ENCODE measurements at regions not wholly inside any gene's neighbourhood (a gene's known extent, or its start where the extent isn't known, plus 50 kb on each side); places are given as distances from the start of the nearest gene placed in this dataset.
"Not testable (repeated sequence)": the region's sequence is repeated elsewhere in the genome, so short reads cannot be mapped to it uniquely, and the experiment has no call there.

DNA sequence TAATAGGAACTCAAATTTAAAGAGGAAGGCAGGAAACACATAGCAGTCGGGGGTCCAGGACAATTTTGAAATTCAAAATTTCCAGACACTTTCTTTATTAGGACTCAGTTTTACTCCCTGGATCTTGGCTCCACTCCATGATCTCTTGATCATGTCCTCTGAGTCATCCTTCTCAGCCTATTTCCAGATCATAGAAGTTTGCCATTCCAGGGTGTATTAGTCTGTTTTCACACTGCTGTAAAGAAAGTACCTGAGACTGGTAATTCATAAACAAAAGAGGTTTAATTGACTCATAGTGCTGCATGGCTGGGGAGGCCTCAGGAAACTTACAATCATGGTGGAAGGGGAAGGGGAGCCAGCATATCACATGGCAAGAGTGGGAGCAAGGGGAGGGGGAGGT lies 564.7 kb upstream of the ACTRT1 start:
- no peak for DNase-seq (ENCODE audit: low read depth)

DNA sequence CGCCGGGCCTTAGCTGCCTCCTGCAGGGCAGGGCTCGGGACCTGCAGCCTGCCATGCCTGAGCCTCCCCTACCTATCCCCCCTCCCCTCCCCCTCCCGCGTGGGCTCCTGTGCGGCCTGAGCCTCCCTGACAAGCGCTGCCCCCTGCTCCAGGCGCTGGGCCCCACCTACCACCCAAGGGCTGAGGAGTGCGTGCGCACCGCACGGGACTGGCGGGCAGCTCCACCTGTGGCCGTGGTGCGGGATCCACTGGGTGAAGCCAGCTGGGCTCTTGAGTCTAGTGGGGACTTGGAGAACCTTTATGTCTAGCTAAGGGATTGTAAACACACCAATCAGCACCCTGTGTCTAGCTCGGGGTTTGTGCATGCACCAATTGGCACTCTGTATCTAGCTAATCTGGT lies 554.6 kb upstream of the ACTRT1 start:
- DNase-seq (ENCODE audit: low read depth) = not testable (repeated sequence)

DNA sequence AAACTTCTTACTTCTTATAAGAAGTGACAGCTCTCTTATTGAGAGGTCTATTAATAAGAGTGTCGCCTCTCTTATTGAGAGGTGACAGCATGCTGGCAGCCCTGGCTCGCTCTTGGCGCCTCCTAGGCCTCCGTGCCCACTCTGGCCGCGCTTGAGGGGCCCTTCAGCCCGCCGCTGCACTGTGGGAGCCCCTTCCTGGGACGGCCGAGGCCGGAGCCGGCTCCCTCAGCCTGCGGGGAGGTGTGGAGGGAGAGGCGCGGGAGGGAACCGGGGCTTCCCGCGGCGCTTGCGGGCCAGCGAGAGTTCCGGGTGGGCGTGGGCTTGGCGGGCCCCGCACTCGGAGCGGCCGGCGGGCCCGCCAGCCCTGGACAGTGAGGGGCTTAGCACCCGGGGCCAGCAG lies 554.2 kb upstream of the ACTRT1 start:
- DNase-seq (ENCODE audit: low read depth) = not testable (repeated sequence)

DNA sequence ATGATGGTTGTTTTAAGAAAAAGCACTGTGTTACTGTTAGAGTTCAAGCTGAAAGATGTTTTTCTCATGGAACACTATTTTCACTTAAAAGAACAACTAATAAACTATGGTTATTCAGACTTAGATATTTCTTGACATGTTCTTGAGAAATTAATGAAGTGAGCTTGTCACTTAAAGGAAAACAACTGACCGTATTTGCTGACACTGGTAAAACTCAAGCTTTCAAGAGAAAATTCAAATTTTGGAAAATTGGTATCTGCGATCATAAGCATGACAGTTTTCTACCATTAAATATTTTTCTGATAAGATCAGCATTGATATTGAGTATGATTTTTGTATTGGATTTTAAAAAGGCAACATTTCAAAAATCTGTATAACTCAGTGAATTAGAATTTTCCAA lies 549.5 kb upstream of the ACTRT1 start:
- DNase-seq (ENCODE audit: low read depth) = no peak

DNA sequence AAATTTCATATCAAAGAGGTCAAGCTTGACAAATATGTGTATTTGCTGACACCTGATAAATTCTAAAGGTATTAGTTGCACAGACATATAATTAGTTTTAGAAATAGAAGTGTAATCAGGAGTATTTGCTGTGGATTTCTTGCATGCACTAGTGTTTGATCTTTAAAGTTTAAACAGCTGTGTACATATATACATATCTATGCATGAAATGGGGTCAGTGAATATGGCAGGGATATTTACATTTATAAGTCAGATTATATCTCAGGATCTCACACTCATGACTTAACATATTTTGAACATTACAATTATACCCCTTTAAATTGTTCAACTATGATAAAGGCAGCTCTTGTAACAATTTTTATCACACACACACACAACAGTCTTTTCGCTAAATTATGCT lies 547.4 kb upstream of the ACTRT1 start:
- no peak for DNase-seq (ENCODE audit: low read depth)

DNA sequence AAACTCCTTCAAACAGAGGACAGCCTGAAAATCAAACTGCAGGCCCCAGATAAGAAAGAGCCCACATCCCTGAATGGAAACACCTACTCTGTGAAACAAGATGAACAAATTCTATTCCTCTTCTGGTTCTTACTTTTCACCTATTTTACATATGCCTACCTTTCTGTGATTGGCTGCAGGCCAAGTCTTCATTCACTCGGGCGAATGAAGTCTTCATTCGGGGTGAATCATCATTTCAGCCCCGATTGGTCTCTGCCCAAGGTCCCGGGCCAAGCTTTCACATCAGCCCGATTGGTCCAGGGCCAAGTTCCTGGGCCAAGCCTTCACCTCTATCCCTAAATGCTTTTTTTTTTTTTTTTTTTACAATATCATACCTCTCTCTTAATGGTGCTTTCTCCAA lies 529.8 kb upstream of the ACTRT1 start:
- DNase-seq (ENCODE audit: low read depth) = no peak

DNA sequence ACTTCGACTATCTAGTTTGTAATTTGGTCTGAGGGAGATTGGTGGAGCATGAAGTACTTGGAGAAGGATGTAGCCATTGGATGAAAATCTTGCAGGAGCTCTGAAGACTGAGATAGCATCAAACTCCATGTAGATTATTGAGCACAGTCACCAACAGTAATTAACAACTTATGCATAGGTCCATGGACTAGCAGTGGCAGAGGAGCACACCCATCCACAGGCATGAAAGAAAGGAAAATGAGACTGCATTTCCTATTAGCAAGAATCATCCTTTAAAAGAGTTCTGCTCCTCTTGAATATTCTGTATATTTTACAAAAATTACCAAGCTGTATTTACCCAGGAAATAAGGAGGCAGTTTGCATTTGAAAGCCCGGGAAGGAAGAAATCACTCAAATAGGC lies 529.4 kb upstream of the ACTRT1 start:
- no peak for DNase-seq (ENCODE audit: low read depth)

DNA sequence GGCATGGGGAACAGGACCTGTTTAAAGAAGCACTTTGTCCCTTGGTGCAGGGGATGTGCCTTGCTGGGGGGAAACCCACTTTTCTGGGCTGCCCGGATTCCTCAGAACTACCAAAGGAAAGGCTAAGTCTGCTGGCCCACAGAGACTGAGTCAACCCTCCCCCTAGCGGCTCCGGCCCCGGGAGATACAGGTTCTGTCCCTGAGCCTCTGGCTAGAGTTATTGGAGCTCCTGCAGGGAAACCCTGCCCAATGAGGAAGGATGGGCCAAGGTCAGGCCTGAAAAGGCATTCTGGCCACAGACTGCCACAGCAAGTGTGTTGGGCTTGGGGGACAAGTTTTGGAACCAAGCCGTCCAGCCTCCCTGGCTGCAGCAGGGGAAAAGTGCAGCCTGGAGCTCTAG lies 490.9 kb upstream of the ACTRT1 start:
- no peak for DNase-seq (ENCODE audit: low read depth)

DNA sequence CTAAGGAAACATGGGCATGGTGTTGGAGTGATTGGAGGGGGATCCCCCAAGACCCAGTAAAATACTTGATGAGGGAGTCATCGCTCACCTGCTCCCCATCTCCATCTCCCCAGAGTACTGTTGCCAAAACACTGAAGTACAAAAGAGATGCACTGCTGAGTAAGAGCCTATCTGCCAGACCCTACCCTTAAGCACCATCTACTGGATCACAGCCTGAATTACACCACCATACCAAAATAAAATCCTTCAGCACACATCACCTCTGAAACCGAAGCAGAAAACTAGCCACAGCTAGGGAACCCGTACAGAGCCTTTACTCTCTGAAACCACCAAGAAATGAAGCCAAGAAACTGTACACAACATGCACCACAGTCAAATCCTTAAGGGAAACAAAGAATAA lies 466.3 kb upstream of the ACTRT1 start:
- DNase-seq (ENCODE audit: low read depth) = peak; percentile 0

DNA sequence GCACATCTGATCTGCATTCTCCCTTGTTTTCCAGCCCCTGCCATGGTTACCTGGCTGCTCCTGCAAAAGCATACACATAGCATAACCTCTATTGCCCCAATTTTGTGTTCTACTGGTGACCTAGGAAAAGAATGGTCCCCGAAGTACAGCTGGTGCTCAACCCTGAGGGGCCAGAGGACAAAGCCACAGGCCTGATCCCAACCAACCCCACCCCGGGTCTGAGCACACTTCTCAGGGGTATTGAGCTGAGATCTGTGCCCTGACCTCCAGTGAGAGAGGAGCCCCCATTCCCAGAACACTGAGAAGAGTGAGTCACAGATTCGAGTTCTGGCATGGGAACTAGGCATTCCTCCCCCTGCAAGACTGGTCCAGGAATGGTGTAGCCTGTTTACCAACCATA lies 465.5 kb upstream of the ACTRT1 start:
- no peak for DNase-seq (ENCODE audit: low read depth)

DNA sequence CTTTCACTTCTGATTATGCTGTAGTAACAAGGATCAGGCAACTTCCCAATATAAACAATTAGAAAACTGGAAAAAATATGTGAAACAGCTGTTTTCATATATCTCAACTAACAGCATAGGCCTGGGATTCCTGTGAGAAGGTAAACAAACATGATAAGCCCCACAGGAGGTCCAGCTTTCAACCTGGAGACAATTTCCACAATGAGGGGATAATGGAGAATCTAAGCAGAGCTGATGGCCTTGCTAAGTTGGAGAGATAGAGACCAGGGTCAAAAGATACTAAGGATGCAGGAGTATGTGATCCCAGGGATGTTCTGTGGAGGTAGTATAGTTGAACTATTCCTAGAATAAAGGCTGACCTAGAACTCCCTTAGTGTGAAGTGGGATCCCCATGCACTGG lies 452.3 kb upstream of the ACTRT1 start:
- DNase-seq (ENCODE audit: low read depth) = no peak

DNA sequence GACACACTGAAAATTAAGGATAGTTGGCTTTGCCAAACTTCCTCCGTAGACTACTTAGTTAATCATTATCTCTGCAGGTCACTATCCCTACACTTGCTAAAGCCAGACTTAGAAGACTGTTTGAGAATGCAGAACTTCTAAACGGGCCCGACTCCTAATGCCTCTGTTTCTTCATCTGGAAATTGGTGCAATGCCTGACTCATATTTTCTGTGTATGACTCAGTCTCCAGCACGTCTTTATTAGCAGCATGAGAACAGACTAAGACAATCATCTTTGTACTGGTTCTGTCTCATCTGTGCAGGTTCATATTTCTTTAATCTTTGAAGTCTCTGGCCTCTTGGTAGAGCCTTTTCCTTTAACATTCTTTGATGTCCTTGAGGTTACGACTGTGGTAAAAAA lies 411.9 kb upstream of the ACTRT1 start:
- DNase-seq (ENCODE audit: low read depth) = no peak

DNA sequence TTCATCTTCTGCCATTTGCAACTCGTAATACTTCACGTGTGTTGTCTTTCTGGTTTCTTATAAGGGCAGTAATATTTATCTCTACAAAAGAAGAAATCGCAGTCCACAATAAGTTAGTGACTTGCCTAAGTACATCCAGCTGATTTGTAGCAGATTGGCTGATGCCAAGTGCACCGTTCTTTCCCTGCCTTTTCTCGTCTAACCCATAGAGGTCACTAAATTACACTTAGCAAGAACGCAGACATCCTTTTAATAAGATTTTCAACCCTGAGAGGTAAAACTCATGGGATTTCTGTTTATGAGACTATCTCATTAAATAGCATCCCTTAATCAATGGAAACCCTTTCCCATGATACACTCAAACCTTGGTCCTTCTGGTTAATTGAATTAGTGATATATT lies 408.6 kb upstream of the ACTRT1 start:
- DNase-seq (ENCODE audit: low read depth) = no peak

DNA sequence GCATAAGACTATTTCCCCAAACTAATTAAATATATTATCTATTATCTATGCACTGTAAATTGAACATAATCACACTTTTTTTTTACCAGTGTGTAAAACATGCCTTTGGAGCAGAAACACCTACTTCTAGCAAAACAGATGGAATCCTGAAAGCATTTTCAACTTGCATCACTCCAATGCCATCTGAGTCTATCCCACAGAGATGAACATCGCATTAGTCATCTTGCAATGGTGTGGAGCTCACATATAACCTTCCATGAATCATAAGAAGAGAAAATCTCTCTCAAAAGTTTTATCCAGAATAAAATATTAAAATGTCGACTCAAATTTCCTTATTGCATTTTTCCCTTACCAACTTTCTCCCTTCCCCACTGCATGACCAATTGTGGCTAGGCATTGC lies 406.7 kb upstream of the ACTRT1 start:
- peak; percentile 5 for DNase-seq (ENCODE audit: low read depth)

DNA sequence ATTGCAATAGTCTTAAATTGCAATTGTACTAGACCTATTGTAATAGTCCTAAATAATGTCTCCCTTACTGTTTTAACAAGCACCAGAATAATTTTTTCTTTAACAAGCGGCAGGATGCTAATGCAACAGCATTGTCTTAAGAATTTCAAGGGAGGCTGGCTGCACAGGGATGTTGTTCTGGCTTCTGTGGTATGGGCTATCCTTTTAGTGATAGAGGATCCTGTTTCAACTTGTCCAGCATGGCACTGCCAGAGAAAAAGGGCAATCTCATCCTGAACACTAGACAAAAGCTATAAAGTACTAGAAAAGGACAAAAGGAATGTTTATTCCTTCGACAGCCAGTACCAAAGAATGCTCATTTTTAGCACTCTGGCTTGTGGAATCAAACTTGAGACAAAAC lies 405.5 kb upstream of the ACTRT1 start:
- no peak for DNase-seq (ENCODE audit: low read depth)

DNA sequence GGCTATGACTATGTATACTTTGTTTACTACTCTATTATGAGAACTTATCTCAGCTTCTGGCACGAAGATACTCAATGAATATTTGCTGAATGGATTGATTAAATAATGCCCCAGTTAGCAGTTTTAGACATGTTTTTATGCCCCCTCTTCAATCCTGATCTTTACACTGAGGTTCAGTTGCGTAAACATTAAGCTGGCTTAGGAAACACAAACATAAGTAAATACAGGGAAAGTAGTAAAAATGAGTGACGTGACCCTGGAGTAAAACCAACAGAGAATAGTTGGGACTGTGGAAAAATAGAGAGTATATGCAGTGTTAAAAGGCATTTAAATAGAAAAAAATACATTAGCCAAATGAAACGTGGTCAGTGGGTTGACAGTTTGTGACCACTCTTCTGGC lies 387.0 kb upstream of the ACTRT1 start:
- no peak for DNase-seq (ENCODE audit: low read depth)

DNA sequence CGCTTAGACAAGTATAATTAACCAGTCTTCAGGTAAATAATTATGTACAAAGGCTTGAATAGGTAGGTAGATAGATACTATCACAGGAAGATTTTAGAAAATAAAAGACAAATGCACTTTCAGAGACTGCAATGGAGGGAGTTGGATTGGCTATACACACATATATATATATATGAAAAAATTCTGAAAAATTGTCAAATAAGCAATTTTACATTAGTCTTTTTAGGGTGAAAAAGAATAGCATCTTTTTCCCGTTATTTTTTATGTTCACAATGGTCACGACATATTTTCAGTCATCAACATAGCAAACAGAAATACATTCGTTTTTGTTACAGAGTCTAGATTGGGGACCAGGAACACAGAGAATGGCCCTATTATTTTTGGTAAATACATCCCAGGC lies 385.9 kb upstream of the ACTRT1 start:
- no peak for DNase-seq (ENCODE audit: low read depth)

DNA sequence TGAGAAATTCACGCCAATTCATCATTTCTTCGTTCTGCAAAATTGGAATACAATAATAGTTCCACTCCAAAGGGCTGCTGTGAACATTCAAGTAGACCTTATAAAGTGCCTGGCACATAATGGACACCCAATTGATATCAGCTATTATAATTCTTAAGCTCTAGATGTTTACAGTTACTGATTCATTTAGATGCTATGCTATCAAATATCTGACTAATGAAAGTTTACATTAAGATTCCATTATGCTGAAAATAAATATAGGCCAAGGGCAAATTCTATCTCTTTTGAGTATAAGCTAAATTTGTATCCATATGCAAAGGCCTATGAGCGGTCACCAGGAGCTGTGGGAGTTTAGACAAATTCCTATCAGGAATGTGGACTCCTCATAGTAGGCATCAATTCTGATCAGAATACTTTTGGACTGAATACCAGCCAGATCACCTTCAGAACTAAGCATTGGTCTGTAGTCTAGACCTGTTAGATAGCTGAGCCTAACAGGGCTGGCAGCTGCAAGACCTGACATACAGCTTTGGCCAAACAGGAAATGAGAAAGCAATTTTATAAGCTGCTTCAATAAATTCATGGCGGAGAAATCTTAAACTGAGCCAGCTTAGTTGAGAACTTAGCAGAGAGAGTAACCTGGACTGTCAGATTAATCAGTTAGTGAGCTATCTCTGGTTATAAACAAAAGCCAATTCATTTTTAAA lies 384.3 kb upstream of the ACTRT1 start:
- DNase-seq (ENCODE audit: low read depth) = no peak

DNA sequence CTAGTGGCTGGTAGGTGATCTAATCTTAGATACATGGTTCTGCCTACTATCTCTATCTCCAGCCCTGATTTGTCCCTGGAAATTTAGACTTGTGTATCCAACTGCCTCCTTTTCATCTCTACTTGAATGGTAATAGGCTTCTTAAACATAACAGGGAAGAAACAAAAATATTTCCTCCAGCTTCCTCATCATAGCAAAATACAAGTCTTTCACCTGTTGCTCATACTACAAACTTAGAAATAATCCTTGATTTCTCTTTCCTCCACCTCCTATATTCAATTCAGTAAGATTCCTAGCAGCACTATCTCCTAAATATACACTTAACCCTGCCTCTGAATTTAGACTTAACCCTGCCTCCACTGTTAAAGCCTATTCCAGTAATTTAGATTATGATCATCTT lies 373.3 kb upstream of the ACTRT1 start:
- DNase-seq (ENCODE audit: low read depth) = no peak

DNA sequence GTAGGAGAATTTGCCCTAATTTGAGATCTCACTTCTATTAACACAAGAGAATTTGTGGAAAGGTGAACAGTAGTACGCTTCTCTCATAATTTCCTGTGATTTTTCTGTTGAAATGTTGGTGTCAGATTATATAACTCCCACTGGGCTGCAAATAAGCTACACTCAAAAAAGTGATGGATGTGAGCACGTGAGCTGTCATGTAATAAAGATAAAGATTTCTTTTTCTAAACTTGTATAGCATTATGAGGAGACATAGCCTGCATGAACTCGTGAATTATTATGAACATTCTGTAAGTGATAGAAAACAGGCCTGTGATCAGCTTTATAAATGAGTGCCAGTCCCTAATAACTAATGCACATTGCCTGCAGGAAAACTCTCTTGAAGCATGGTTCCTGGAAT lies 356.6 kb upstream of the ACTRT1 start:
- no peak for DNase-seq (ENCODE audit: low read depth)

DNA sequence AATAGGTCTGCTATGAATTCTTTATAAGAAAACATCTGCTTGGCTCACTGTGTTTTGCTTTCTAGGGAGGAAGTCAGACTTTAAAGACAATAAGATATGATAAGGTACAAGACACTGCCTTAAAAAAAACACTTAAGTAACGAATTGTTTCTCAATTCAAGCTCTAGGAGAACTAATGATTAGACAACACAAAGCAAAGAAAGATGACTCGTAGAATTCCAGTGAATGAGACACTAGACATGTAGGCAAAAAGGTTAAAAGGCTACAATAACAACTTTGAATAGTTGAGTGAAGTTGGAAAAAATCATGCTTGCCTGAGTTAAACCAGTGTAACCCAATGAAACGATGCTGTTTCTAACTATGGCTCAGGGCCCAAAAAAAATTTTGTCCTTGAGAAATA lies 344.4 kb upstream of the ACTRT1 start:
- DNase-seq (ENCODE audit: low read depth) = no peak

DNA sequence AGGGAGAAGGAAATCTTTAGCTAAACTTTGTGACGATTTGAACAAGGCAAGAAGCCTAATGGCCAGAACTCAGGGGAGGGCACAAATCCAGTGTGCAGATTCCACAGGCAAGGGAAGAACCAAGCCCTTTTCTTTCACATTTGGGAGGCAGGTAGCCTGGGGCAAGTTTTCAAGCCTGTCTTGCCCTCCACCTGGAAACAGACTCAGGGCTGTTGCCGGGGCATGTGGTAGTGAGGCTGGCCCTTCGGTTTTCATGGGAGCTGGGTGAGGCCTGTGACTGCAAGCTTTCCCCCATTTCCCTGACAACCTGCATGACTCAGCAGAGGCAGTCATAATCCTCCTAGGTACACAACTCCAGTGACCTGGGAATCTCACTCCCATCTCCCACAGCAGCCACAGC lies 331.6 kb upstream of the ACTRT1 start:
- not testable (repeated sequence) for DNase-seq (ENCODE audit: low read depth)

DNA sequence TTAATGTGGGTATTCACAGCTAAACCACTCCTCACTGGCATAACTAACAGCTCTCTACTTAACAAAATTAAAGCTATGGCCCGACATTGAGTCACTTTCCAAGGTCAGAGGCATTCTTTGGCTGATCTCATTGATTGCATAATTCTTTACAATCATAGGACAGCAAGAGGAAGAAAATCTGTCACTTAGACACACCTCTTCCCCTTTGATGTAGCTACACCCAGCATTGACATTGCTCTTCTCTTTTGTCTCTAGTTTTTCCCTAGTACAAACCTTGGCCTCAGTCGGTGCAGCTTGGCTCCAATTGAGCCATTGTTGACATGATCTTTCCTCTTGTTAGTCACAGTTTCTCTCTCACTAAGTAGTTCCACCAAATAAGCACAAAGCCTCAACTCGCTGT lies 313.3 kb upstream of the ACTRT1 start:
- DNase-seq (ENCODE audit: low read depth) = no peak

DNA sequence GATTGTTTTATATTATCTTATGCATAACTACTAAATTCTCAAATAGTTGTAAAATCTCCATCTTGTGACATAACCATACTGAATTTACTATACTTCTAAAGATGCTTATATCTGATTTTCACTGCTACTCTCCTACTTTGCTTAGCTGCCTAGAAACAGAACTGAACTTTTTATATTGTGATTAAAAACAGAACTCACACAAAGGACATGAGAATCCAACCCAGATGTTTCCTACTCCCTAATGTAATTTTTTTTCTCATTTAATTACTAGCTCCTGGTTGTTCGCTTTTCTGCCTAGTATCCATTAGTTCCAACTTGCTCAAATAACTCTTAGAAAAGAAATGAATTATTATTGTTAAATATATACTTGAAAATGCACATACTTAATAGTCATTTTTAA lies 283.5 kb upstream of the ACTRT1 start:
- DNase-seq (ENCODE audit: low read depth) = no peak

DNA sequence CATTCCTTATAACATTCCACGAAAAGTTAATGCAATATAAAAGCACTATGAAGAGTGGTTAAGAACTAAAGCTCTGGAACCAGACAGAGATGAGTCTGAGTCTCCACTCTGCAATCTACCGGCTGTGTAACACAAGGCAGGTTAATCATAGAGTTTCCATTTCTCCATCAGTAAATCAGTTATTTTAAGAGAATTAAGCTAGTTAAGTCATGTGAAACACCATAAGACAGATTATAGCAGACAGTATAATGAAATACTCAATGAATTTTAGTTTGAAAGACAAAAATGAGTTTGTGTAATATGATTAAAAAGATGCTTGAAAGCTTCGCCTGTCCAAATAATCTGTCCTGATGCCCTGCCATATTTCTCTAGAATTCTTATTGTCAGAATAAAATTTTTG lies 282.6 kb upstream of the ACTRT1 start:
- no peak for DNase-seq (ENCODE audit: low read depth)

Data from stromal cell of bone marrow (primary cell).